ENCODE measurements at regions not wholly inside any gene's neighbourhood (a gene's known extent, or its start where the extent isn't known, plus 50 kb on each side); places are given as distances from the start of the nearest gene placed in this dataset.

- Histone ChIP-seq H2BK120ac (ENCODE audit: low read depth, low read length) (no peak overlapping the region), H3K36me3 (replicated peaks in 1 of 2; ENCODE audit: control insufficient read depth in 2 of 2, insufficient read depth in 2 of 2, low read length in 2 of 2) (no peaks in the 10 kb centered on the region), H3K4ac (ENCODE audit: low read length) (no peak overlapping the region), H4K8ac (ENCODE audit: low read depth, low read length) (no peak overlapping the region), H2BK5ac (ENCODE audit: low read length) (no peak overlapping the region), H4K91ac (ENCODE audit: low read depth, low read length, poor library complexity) (no peak overlapping the region), H3K18ac (ENCODE audit: low read length) (no peak overlapping the region), H2AFZ (ENCODE audit: low read length) (no peak overlapping the region), H2BK12ac (ENCODE audit: low read length) (no peak overlapping the region), H3K14ac (ENCODE audit: low read length) (no peak overlapping the region), H3K79me1 (ENCODE audit: low read depth, low read length) (no peaks in the 10 kb centered on the region), H2BK15ac (ENCODE audit: low read length) (no peak overlapping the region), H3K9ac (ENCODE audit: low read depth, low read length, poor library complexity) (no peak overlapping the region), H3K4me3 (ENCODE audit: low read length in 2 of 2) (no peak overlapping the region), H3K23ac (ENCODE audit: low read depth, low read length, poor library complexity) (no peak overlapping the region), H2AK5ac (ENCODE audit: low read depth, low read length) (no peak overlapping the region), H3K27ac (replicated peaks; ENCODE audit: low read length) (no peak overlapping the region), H3K4me2 (ENCODE audit: insufficient read depth, low read length, poor library complexity, severe bottlenecking) (no peak overlapping the region), H3K27me3 (ENCODE audit: control insufficient read depth in 3 of 3, insufficient read depth in 3 of 3, low read depth in 1 of 3, low read length in 3 of 3) (peaks cover 0 to 5% (median 0%) of the 10 kb centered on the region in 3 experiments), H3K9me3 (replicated peaks in 1 of 2; ENCODE audit: control insufficient read depth in 2 of 2, insufficient read depth in 1 of 2, low read depth in 1 of 2, low read length in 2 of 2) (no peaks in the 10 kb centered on the region), H3K4me1 (ENCODE audit: control insufficient read depth in 2 of 2, insufficient read depth in 1 of 2, low read depth in 1 of 2, low read length in 2 of 2) (peaks cover 0 to 7% of the 10 kb centered on the region in 2 donors)
- no peak for DNase-seq (ENCODE audit: low spot score)
Observed at GRCh38 chr4:138841343-138841742, 174.2 kb upstream of the NOCT start.

DNA sequence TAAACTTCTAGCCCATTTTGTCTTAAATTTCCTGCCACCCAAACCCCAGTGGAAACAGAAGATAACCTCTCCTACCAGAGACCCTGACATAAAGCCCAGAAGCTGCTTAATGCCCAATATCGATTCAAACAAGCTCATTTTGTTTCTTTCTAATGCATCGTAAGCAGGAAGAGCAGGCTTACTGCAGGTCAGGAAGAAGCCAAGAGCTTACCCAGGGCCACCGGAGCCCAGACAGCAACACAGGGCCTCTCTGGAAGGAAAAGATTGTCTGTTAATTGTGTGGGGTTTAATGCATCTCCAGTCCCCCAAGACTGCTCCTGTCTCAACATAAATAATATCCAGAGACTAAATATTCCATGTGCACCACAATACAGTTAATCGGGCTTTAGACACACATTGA lies 177.3 kb upstream of the NOCT start:
- H3K27me3 ChIP-seq (ENCODE audit: control insufficient read depth in 3 of 3, insufficient read depth in 3 of 3, low read depth in 1 of 3, low read length in 3 of 3): peaks cover 0 to 5% (median 0%) of the 10 kb centered on the region in 3 experiments
- no peak overlapping the region for H2BK5ac ChIP-seq (ENCODE audit: low read length)
- no peak overlapping the region for H3K14ac ChIP-seq (ENCODE audit: low read length)
- no peak overlapping the region for H3K4ac ChIP-seq (ENCODE audit: low read length)
- H2BK120ac ChIP-seq (ENCODE audit: low read depth, low read length): no peak overlapping the region
- no CpG with 5 or more reads among the region's 4 CpGs for WGBS, 2 donors (ENCODE audit: extremely low coverage in 2 of 2, insufficient read length in 2 of 2, insufficient replicate concordance in 1 of 2)
- no peaks in the 10 kb centered on the region for H3K79me1 ChIP-seq (ENCODE audit: low read depth, low read length)
- H3K36me3 ChIP-seq (replicated peaks in 1 of 2; ENCODE audit: control insufficient read depth in 2 of 2, insufficient read depth in 2 of 2, low read length in 2 of 2): no peaks in the 10 kb centered on the region
- H3K4me3 ChIP-seq (ENCODE audit: low read length in 2 of 2): no peak overlapping the region
- H2AK5ac ChIP-seq (ENCODE audit: low read depth, low read length): no peak overlapping the region
- H2AFZ ChIP-seq (ENCODE audit: low read length): no peak overlapping the region
- no peak overlapping the region for H4K8ac ChIP-seq (ENCODE audit: low read depth, low read length)
- no peaks in the 10 kb centered on the region for H3K9me3 ChIP-seq (replicated peaks in 1 of 2; ENCODE audit: control insufficient read depth in 2 of 2, insufficient read depth in 1 of 2, low read depth in 1 of 2, low read length in 2 of 2)
- H3K18ac ChIP-seq (ENCODE audit: low read length): no peak overlapping the region
- H4K91ac ChIP-seq (ENCODE audit: low read depth, low read length, poor library complexity): no peak overlapping the region
- DNase-seq (ENCODE audit: low spot score): no peak
- H3K27ac ChIP-seq (replicated peaks; ENCODE audit: low read length): no peak overlapping the region
- H3K4me1 ChIP-seq (ENCODE audit: control insufficient read depth in 2 of 2, insufficient read depth in 1 of 2, low read depth in 1 of 2, low read length in 2 of 2): peaks cover 0 to 5% of the 10 kb centered on the region in 2 donors
- no peak overlapping the region for H3K9ac ChIP-seq (ENCODE audit: low read depth, low read length, poor library complexity)
- no peak overlapping the region for H3K23ac ChIP-seq (ENCODE audit: low read depth, low read length, poor library complexity)
- H2BK12ac ChIP-seq (ENCODE audit: low read length): no peak overlapping the region
- H2BK15ac ChIP-seq (ENCODE audit: low read length): no peak overlapping the region
- H3K4me2 ChIP-seq (ENCODE audit: insufficient read depth, low read length, poor library complexity, severe bottlenecking): no peak overlapping the region

DNA sequence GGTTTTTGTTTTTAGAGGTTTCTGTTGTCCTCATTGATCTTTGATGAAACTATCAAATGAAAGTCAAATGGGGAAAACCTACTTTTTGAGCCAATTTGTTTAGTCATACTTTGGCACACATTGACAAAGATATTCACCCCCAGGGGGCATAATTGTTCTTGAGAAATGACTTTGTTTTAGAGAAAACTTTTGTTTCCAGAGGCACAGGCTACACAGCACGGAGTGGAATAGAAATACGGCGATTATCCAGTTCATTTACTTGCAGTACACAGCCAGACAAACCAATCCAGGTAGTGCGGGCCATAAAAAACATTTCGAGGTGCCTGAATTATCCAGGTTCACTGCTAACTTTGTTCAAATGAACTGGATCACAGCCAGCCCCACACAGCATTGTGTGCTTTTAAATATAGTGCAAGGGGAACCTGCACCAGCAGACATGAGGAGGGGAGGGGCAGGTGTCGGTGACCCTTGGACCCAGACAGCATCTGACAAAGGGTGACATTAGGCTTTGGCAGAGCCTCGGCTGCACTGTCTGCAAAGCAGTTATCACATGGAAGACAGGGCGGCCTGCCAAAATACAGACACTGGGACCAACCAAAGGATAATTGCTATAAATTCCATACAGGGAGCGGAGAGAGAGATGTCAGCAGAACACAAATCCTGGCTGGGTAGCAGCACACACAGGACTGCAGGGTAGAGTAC lies 179.6 kb upstream of the NOCT start:
- no peak for DNase-seq (ENCODE audit: low spot score)
- Histone ChIP-seq H2BK120ac (ENCODE audit: low read depth, low read length) (no peak overlapping the region), H3K4ac (ENCODE audit: low read length) (no peak overlapping the region), H2BK12ac (ENCODE audit: low read length) (no peak overlapping the region), H2AFZ (ENCODE audit: low read length) (no peak overlapping the region), H4K91ac (ENCODE audit: low read depth, low read length, poor library complexity) (no peak overlapping the region), H3K27me3 (ENCODE audit: control insufficient read depth in 3 of 3, insufficient read depth in 3 of 3, low read depth in 1 of 3, low read length in 3 of 3) (peaks cover 0 to 5% (median 0%) of the 10 kb centered on the region in 3 experiments), H4K8ac (ENCODE audit: low read depth, low read length) (no peak overlapping the region), H2AK5ac (ENCODE audit: low read depth, low read length) (no peak overlapping the region), H3K79me1 (ENCODE audit: low read depth, low read length) (no peaks in the 10 kb centered on the region), H3K27ac (replicated peaks; ENCODE audit: low read length) (no peak overlapping the region), H3K9ac (ENCODE audit: low read depth, low read length, poor library complexity) (no peak overlapping the region), H2BK5ac (ENCODE audit: low read length) (no peak overlapping the region), H3K4me2 (ENCODE audit: insufficient read depth, low read length, poor library complexity, severe bottlenecking) (no peak overlapping the region), H3K9me3 (replicated peaks in 1 of 2; ENCODE audit: control insufficient read depth in 2 of 2, insufficient read depth in 1 of 2, low read depth in 1 of 2, low read length in 2 of 2) (no peaks in the 10 kb centered on the region), H3K36me3 (replicated peaks in 1 of 2; ENCODE audit: control insufficient read depth in 2 of 2, insufficient read depth in 2 of 2, low read length in 2 of 2) (no peaks in the 10 kb centered on the region), H2BK15ac (ENCODE audit: low read length) (no peak overlapping the region), H3K18ac (ENCODE audit: low read length) (no peak overlapping the region), H3K4me1 (ENCODE audit: control insufficient read depth in 2 of 2, insufficient read depth in 1 of 2, low read depth in 1 of 2, low read length in 2 of 2) (peaks cover 0 to 5% of the 10 kb centered on the region in 2 donors), H3K4me3 (ENCODE audit: low read length in 2 of 2) (no peak overlapping the region), H3K14ac (ENCODE audit: low read length) (no peak overlapping the region), H3K23ac (ENCODE audit: low read depth, low read length, poor library complexity) (no peak overlapping the region)
- WGBS, 2 donors (ENCODE audit: extremely low coverage in 2 of 2, insufficient read length in 2 of 2, insufficient replicate concordance in 1 of 2): no CpG with 5 or more reads among the region's 9 CpGs

- Histone ChIP-seq H2BK120ac (ENCODE audit: low read depth, low read length) (no peak overlapping the region), H3K18ac (ENCODE audit: low read length) (no peak overlapping the region), H3K14ac (ENCODE audit: low read length) (no peak overlapping the region), H3K9ac (ENCODE audit: low read depth, low read length, poor library complexity) (no peak overlapping the region), H4K91ac (ENCODE audit: low read depth, low read length, poor library complexity) (no peak overlapping the region), H2AK5ac (ENCODE audit: low read depth, low read length) (no peak overlapping the region), H3K79me1 (ENCODE audit: low read depth, low read length) (no peaks in the 10 kb centered on the region), H3K4me1 (ENCODE audit: control insufficient read depth in 2 of 2, insufficient read depth in 1 of 2, low read depth in 1 of 2, low read length in 2 of 2) (peaks cover 0 to 3% of the 10 kb centered on the region in 2 donors), H3K9me3 (replicated peaks in 1 of 2; ENCODE audit: control insufficient read depth in 2 of 2, insufficient read depth in 1 of 2, low read depth in 1 of 2, low read length in 2 of 2) (no peaks in the 10 kb centered on the region), H2AFZ (ENCODE audit: low read length) (no peak overlapping the region), H3K4me2 (ENCODE audit: insufficient read depth, low read length, poor library complexity, severe bottlenecking) (no peak overlapping the region), H2BK5ac (ENCODE audit: low read length) (no peak overlapping the region), H3K27me3 (ENCODE audit: control insufficient read depth in 3 of 3, insufficient read depth in 3 of 3, low read depth in 1 of 3, low read length in 3 of 3) (no peaks in the 10 kb centered on the region), H3K36me3 (replicated peaks in 1 of 2; ENCODE audit: control insufficient read depth in 2 of 2, insufficient read depth in 2 of 2, low read length in 2 of 2) (no peaks in the 10 kb centered on the region), H2BK12ac (ENCODE audit: low read length) (no peak overlapping the region), H4K8ac (ENCODE audit: low read depth, low read length) (no peak overlapping the region), H3K23ac (ENCODE audit: low read depth, low read length, poor library complexity) (no peak overlapping the region), H2BK15ac (ENCODE audit: low read length) (no peak overlapping the region), H3K27ac (replicated peaks; ENCODE audit: low read length) (no peak overlapping the region), H3K4ac (ENCODE audit: low read length) (no peak overlapping the region), H3K4me3 (ENCODE audit: low read length in 2 of 2) (no peak overlapping the region)
- whole genome bisulfite sequencing, 2 donors (ENCODE audit: extremely low coverage in 2 of 2, insufficient read length in 2 of 2, insufficient replicate concordance in 1 of 2): no CpG with 5 or more reads among the region's 3 CpGs
- no peak for DNase-seq (ENCODE audit: low spot score)
Observed at GRCh38 chr4:138833974-138834373, 181.6 kb upstream of the NOCT start.

Data from neuronal stem cell (in vitro differentiated cells).